PC-3 (cell line): ENCODE measurements at regions not wholly inside any gene's neighbourhood (a gene's known extent, or its start where the extent isn't known, plus 50 kb on each side); places are given as distances from the start of the nearest gene placed in this dataset.

ENCODE experiments used
- ATAC-seq: fragments of 200-7000 bp; cut with Tn5 transposase; 2 replicates; pipeline ENCODE4 v1.9.1; 2020; ENCODE audit warnings: mild to moderate bottlenecking, moderate library complexity
- BruUV-seq: library from RNA; stranded (reverse); fragments of 400-500 nt; replicated peaks from 2 replicates; lab custom pipeline; 2021; lab: Mats Ljungman, UMichigan
- CTCF ChIA-PET: fragments of 300-600 bp; sonication (Branson Sonifier 250); formaldehyde crosslinking; loops from one replicate; lab custom pipeline; 2022; ENCODE audit warnings: antibody characterized with exemption; lab: Charles Lee
- POLR2A ChIA-PET: fragments of 300-600 bp; sonication (Branson Sonifier 250); formaldehyde crosslinking; loops from one replicate; lab custom pipeline; 2022; ENCODE audit warnings: antibody characterized with exemption; ENCODE audit not compliant: unreplicated experiment; lab: Charles Lee
- DNase-seq: peaks from one replicate; pipeline ENCODE4 v3.0.0-alpha.2; 2015
- H2AFZ ChIP-seq: fragments of 300-600 bp; sonication (generic); 2 replicates; pipeline ENCODE4 v1.6.0; 2016; ENCODE audit warnings: antibody characterized with exemption, low read length
- H3F3A ChIP-seq: fragments of 300-600 bp; sonication (generic); one replicate; pipeline ENCODE4 v1.6.0; 2017; ENCODE audit warnings: antibody characterized with exemption, low read length, control low read depth, mild to moderate bottlenecking; ENCODE audit not compliant: unreplicated experiment
- H3K27ac ChIP-seq: fragments of 300-600 bp; sonication (generic); 2 replicates; pipeline ENCODE4 v1.5.1; 2016; ENCODE audit warnings: mild to moderate bottlenecking, low read length
- H3K27me3 ChIP-seq: fragments of 300-600 bp; sonication (generic); 2 replicates; pipeline ENCODE4 v1.6.1; 2016; ENCODE audit warnings: low read length, mixed read lengths
- H3K36me3 ChIP-seq: fragments of 300-600 bp; sonication (generic); 2 replicates; pipeline ENCODE4 v1.6.1; 2016; ENCODE audit warnings: low read depth, mixed run types, low read length, mixed read lengths
- H3K4me1 ChIP-seq: fragments of 300-600 bp; sonication (generic); 2 replicates; pipeline ENCODE4 v1.5.1; 2016; ENCODE audit warnings: low read length; ENCODE audit not compliant: insufficient read depth
- H3K4me2 ChIP-seq: fragments of 300-600 bp; sonication (generic); 2 replicates; pipeline ENCODE4 v1.6.0; 2016; ENCODE audit warnings: low read length
- H3K4me3 ChIP-seq: fragments of 300-600 bp; sonication (generic); 2 replicates; pipeline ENCODE4 v1.5.1; 2016; ENCODE audit warnings: mild to moderate bottlenecking, low read length, mixed read lengths
- H3K79me2 ChIP-seq: fragments of 300-600 bp; sonication (generic); 2 replicates; pipeline ENCODE4 v1.6.1; 2017; ENCODE audit warnings: low read length, mixed read lengths
- H3K9ac ChIP-seq: fragments of 300-600 bp; sonication (generic); 2 replicates; pipeline ENCODE4 v1.6.0; 2016; ENCODE audit warnings: mild to moderate bottlenecking, low read length
- H3K9me2 ChIP-seq: fragments of 300-600 bp; sonication (generic); replicated peaks from 2 replicates; pipeline ENCODE4 v1.6.1; 2016; ENCODE audit warnings: mixed run types, low read length, mixed read lengths
- H3K9me3 ChIP-seq: fragments of 300-600 bp; sonication (generic); 2 replicates; pipeline ENCODE4 v1.6.1; 2016; ENCODE audit warnings: low read length, mixed read lengths
- H4K20me1 ChIP-seq: fragments of 300-600 bp; sonication (generic); 2 replicates; pipeline ENCODE4 v1.6.1; 2016; ENCODE audit warnings: low read length, mixed read lengths
- EZH2 ChIP-seq: fragments of 300-600 bp; sonication (generic); IDR thresholded peaks from one replicate; pipeline ENCODE4 v1.6.1; 2017; ENCODE audit warnings: antibody characterized with exemption, mild to moderate bottlenecking, low read length; ENCODE audit not compliant: unreplicated experiment
- EZH2phosphoT487 ChIP-seq: fragments of 300-600 bp; sonication (generic); IDR thresholded peaks from 2 replicates; pipeline ENCODE4 v1.6.1; 2018; ENCODE audit warnings: mild to moderate bottlenecking, antibody characterized with exemption, low read length, borderline replicate concordance
- intact Hi-C: fragments of 100-400 bp; cut with micrococcal nuclease; formaldehyde crosslinking; loops from 2 replicates; pipeline ENCODE4 v1.9.0; 2023
- TF ChIP-seq, protein P1 (sequence below): fragments of 300-600 bp; sonication (generic); conservative IDR thresholded peaks from 2 replicates; pipeline ENCODE4 v1.5.1; 2017; ENCODE audit warnings: antibody characterized with exemption, low read depth, mild to moderate bottlenecking, low read length

DNA sequence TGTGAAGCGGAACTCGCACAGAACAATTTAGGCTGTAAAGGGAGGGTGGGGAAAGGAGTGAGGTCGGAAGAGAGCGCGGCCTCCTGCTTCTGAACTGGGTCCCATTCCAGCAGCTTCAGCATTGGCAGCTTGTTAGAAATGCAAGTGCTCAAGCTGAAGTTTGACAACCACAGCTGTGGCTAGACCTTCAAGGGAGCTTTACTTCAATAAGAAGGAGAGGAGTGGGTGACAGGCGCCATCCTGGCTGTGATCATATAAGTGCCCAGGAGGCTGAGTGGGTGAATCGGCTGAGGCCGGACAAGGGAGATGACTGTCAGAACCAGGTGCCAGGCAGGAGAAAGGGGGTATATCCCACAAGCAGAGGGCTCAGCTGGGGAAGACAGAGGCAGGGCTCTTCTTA, 622.5 kb downstream of the GALR1 start:
- POLR2A ChIA-PET: no interaction called here
- DNase-seq (no peak), ATAC-seq (no peak)
- no peak overlapping the region for H3K4me3 ChIP-seq
- peaks cover 61% of the 10 kb centered on the region for H3K27me3 ChIP-seq
- H3K9me2 ChIP-seq: no peaks in the 10 kb centered on the region
- H4K20me1 ChIP-seq: no peaks in the 10 kb centered on the region
- H3F3A ChIP-seq: no peaks in the 10 kb centered on the region
- H2AFZ ChIP-seq: no peak overlapping the region
- H3K4me2 ChIP-seq: no peak overlapping the region
- TF ChIP-seq EZH2phosphoT487 (no peak), EZH2 (no peak)
- TF ChIP-seq, protein P1, sequence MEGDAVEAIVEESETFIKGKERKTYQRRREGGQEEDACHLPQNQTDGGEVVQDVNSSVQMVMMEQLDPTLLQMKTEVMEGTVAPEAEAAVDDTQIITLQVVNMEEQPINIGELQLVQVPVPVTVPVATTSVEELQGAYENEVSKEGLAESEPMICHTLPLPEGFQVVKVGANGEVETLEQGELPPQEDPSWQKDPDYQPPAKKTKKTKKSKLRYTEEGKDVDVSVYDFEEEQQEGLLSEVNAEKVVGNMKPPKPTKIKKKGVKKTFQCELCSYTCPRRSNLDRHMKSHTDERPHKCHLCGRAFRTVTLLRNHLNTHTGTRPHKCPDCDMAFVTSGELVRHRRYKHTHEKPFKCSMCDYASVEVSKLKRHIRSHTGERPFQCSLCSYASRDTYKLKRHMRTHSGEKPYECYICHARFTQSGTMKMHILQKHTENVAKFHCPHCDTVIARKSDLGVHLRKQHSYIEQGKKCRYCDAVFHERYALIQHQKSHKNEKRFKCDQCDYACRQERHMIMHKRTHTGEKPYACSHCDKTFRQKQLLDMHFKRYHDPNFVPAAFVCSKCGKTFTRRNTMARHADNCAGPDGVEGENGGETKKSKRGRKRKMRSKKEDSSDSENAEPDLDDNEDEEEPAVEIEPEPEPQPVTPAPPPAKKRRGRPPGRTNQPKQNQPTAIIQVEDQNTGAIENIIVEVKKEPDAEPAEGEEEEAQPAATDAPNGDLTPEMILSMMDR: no peak
- no peaks in the 10 kb centered on the region for H3K79me2 ChIP-seq
- H3K9me3 ChIP-seq: no peaks in the 10 kb centered on the region
- no TSS peak for BruUV-seq
- H3K4me1 ChIP-seq: no peaks in the 10 kb centered on the region
- H3K27ac ChIP-seq: no peak overlapping the region
- no peak overlapping the region for H3K9ac ChIP-seq
- no peaks in the 10 kb centered on the region for H3K36me3 ChIP-seq
- CTCF ChIA-PET: no interaction called here
- intact Hi-C loops: no loop called here

DNA sequence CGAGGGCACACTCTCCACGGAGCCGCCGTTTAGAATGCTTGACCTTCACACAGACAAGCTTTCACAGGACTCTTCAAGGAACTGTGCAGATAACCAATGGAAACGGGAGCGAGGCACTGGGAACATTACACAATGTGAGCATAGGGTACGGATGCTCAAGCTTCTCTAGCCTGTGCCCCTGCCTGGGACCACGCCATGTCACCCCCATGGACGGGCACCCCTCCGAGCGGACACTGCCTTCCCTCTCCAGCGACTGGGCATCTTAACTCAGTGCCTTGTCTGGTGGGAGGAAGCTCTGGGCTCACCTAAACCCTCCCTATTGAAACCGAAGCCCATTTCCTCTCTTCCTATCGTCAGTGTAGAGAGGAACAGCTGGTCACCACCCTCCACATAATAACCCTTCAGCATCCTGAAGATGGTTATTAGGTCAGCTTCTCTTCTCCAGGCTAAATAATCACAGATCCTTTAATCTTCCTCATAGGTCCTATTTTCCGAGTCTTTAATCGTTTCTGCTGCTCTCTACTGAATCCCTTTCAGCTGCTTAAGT, 626.7 kb downstream of the GALR1 start:
- DNase-seq (no peak), ATAC-seq (no peak)
- Histone ChIP-seq H3K27me3 (peaks cover 60% of the 10 kb centered on the region), H3K27ac (no peak overlapping the region), H3K9ac (no peak overlapping the region), H3F3A (no peaks in the 10 kb centered on the region), H4K20me1 (no peaks in the 10 kb centered on the region), H2AFZ (no peak overlapping the region), H3K4me2 (no peak overlapping the region), H3K4me1 (no peaks in the 10 kb centered on the region), H3K79me2 (no peaks in the 10 kb centered on the region), H3K9me2 (no peaks in the 10 kb centered on the region), H3K4me3 (no peak overlapping the region), H3K9me3 (no peaks in the 10 kb centered on the region), H3K36me3 (no peaks in the 10 kb centered on the region)
- no TSS peak for BruUV-seq
- ChIA-PET CTCF (no interaction called here), POLR2A (no interaction called here)
- TF ChIP-seq, protein P1: no peak
- no peak for TF ChIP-seq EZH2
- no peak for TF ChIP-seq EZH2phosphoT487
- intact Hi-C loops: no loop called here

DNA sequence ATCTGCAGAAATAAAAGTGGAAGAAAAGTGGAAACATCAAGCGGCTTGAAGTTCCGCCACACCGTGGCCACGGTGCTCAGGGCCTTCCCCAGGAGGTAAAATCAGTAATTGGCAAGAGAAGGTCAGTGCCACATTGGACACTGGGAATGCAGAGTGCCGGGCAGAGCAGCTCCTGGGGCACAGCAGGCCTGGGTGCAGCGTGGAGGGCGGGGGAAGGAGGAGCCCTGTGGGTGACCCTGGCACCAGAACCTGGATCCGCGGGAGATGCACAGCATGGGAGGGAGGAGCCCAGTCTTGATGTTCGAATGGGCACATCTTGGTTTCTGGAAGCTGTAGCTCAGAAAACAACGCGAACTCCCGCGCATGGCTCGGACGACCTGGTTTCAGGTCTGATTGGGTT, 630.2 kb downstream of the GALR1 start:
- CTCF ChIA-PET: no interaction called here
- Histone ChIP-seq H4K20me1 (no peaks in the 10 kb centered on the region), H3K9ac (no peak overlapping the region), H2AFZ (no peak overlapping the region), H3F3A (no peaks in the 10 kb centered on the region), H3K4me1 (no peaks in the 10 kb centered on the region), H3K4me3 (no peak overlapping the region), H3K27me3 (peaks cover 39% of the 10 kb centered on the region), H3K4me2 (no peak overlapping the region), H3K36me3 (no peaks in the 10 kb centered on the region), H3K27ac (no peak overlapping the region), H3K9me3 (no peaks in the 10 kb centered on the region), H3K9me2 (no peaks in the 10 kb centered on the region), H3K79me2 (no peaks in the 10 kb centered on the region)
- no peak for DNase-seq
- BruUV-seq: no TSS peak
- ATAC-seq: no peak
- TF ChIP-seq, protein P1: no peak
- no peak for TF ChIP-seq EZH2
- TF ChIP-seq EZH2phosphoT487: no peak
- intact Hi-C loops: no loop called here
- POLR2A ChIA-PET: no interaction called here
